Nephron progenitor cell (in vitro differentiated cells): ENCODE measurements at regions not wholly inside any gene's neighbourhood (a gene's known extent, or its start where the extent isn't known, plus 50 kb on each side); places are given as distances from the start of the nearest gene placed in this dataset.

Source experiments
- DNase-seq: peaks from one replicate; pipeline ENCODE4 v3.0.0; 2021
- H3K27ac Mint-ChIP-seq: 2 replicates; pipeline ENCODE4 v1.8.0; 2021; ENCODE audit warnings: mild to moderate bottlenecking, moderate library complexity, mixed read lengths
- H3K27me3 Mint-ChIP-seq: 2 replicates; pipeline ENCODE4 v1.8.0; 2021; ENCODE audit warnings: mild to moderate bottlenecking, low read depth, mixed read lengths; ENCODE audit not compliant: poor library complexity
- H3K36me3 Mint-ChIP-seq: 2 replicates; pipeline ENCODE4 v1.8.0; 2021; ENCODE audit warnings: low read depth, mixed read lengths
- H3K4me1 Mint-ChIP-seq: 2 replicates; pipeline ENCODE4 v1.8.0; 2021; ENCODE audit warnings: mixed read lengths
- H3K4me3 Mint-ChIP-seq: 2 replicates; pipeline ENCODE4 v1.8.0; 2021; ENCODE audit warnings: mild to moderate bottlenecking, moderate library complexity, mixed read lengths
- H3K9me3 Mint-ChIP-seq: 2 replicates; pipeline ENCODE4 v1.8.0; 2021; ENCODE audit warnings: mild to moderate bottlenecking, moderate library complexity, mixed read lengths
- CTCF ChIP-seq: fragments of 200-600 bp; sonication (generic); IDR thresholded peaks from 2 replicates; pipeline ENCODE4 v1.5.0; 2021; ENCODE audit warnings: antibody characterized with exemption

DNA sequence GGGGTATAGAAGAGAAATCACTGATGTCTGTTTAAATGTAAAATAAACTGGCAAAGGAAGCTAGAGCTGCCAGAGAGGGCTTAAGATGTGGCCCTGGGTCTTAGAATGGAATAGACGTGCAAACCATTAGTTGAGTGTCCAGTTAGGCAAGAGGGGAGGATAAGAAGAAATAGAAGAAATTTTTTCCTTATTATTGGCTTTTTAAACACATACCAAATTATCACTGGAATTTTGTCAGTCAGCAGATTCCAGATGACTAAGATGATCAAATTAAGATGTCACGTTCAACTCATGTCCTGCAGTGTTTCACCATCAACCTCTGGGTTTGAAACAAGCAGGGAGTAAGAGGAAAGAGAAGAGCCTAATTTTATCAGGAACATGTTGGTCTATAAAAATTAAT, 71.6 kb upstream of the C1orf21 start:
- DNase-seq = no peak
- H3K4me3 Mint-ChIP-seq = no peak overlapping the region
- peaks cover under 1% of the 10 kb centered on the region for H3K36me3 Mint-ChIP-seq
- H3K27me3 Mint-ChIP-seq = peaks cover 23% of the 10 kb centered on the region
- H3K9me3 Mint-ChIP-seq = peaks cover 5% of the 10 kb centered on the region
- H3K27ac Mint-ChIP-seq = no peak overlapping the region
- H3K4me1 Mint-ChIP-seq = no peaks in the 10 kb centered on the region
- no peak for TF ChIP-seq CTCF

DNA sequence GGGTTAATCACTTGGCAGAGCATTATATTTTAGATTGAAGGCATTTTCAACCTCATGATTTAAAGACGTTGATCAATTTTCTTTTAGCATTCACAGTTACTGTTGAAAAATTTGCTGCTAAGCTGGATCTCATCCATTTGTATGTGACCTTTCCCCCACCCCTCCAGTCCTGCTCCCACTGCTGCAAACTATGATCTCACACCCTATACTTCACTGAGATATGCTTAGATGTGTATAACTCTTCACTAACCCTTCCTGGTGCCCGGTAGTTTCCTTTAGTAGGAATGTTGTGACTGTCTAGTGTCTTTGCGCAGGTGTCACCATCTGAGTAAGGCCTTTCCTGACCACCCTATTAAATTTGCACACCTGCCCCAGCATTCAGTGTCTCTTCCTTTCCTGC, 67.0 kb upstream of the C1orf21 start:
- Mint-ChIP-seq H3K9me3 (no peaks in the 10 kb centered on the region), H3K27me3 (peaks cover 17% of the 10 kb centered on the region), H3K4me1 (peaks cover 18% of the 10 kb centered on the region), H3K4me3 (no peak overlapping the region), H3K36me3 (no peaks in the 10 kb centered on the region), H3K27ac (no peak overlapping the region)
- no peak for TF ChIP-seq CTCF
- DNase-seq = no peak

DNA sequence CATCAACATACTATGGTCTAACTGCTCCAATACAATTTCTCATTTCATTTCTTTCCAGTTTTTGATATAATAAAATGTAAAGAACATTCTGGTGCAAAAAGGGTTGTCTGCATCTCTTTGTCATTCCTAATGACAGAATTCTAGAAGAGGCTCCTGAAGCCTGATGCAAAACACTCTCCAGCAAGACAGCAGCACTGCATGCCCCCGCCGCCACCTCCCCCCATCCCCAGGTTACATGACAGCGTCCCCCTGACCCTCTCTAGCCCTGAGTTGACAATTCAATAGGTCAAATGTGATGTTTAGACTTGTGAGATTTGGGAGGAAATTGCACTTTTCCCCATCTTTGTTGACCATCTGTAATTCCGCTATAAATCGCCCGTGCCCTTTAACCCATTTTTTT, 64.6 kb upstream of the C1orf21 start:
- no peaks in the 10 kb centered on the region for H3K36me3 Mint-ChIP-seq
- H3K9me3 Mint-ChIP-seq = no peaks in the 10 kb centered on the region
- peak; percentile 21 for DNase-seq
- no peak overlapping the region for H3K27ac Mint-ChIP-seq
- TF ChIP-seq CTCF = no peak
- peaks cover 18% of the 10 kb centered on the region for H3K4me1 Mint-ChIP-seq
- H3K27me3 Mint-ChIP-seq = peaks cover 14% of the 10 kb centered on the region
- H3K4me3 Mint-ChIP-seq = no peak overlapping the region

- Mint-ChIP-seq H3K4me3 (no peak overlapping the region), H3K27ac (no peak overlapping the region), H3K27me3 (peaks cover 3% of the 10 kb centered on the region), H3K4me1 (peaks cover 18% of the 10 kb centered on the region), H3K9me3 (no peaks in the 10 kb centered on the region), H3K36me3 (no peaks in the 10 kb centered on the region)
- DNase-seq = no peak
- TF ChIP-seq CTCF = no peak
Observed at GRCh38 chr1:184324972-184325371, 61.9 kb upstream of the C1orf21 start.

DNA sequence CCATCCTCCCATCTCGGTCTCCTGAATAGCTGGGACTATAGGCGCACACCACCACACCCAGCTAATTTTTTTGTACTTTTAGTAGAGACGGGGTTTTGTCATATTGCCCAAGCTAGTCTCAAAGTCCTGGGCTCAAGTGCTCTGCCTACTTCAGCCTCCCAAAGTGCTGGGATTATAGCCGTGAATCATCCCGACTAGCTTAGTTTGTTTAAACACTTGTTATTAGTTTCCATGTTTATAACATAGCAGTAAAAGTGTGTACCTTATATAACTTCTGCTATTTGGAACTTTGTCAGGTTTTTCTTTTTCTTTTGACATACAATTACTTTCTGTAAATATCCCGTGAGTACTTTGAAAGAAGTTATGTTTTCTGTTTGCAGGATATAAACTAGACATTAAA, 60.6 kb upstream of the C1orf21 start:
- Mint-ChIP-seq H3K27ac (no peak overlapping the region), H3K9me3 (no peaks in the 10 kb centered on the region), H3K36me3 (no peaks in the 10 kb centered on the region), H3K4me1 (peaks cover 18% of the 10 kb centered on the region), H3K4me3 (no peak overlapping the region), H3K27me3 (no peaks in the 10 kb centered on the region)
- no peak for DNase-seq
- no peak for TF ChIP-seq CTCF

GRCh38 chr1:184329245-184329953, 57.4 kb upstream of the C1orf21 start:
- Mint-ChIP-seq H3K27ac (no peak overlapping the region), H3K27me3 (peaks cover 4% of the 10 kb centered on the region), H3K9me3 (peaks cover 3% of the 10 kb centered on the region), H3K4me1 (no peaks in the 10 kb centered on the region), H3K4me3 (no peak overlapping the region), H3K36me3 (no peaks in the 10 kb centered on the region)
- no peak for DNase-seq
- TF ChIP-seq CTCF = no peak
